HUES64 (cell line): ENCODE measurements at regions not wholly inside any gene's neighbourhood (a gene's known extent, or its start where the extent isn't known, plus 50 kb on each side); places are given as distances from the start of the nearest gene placed in this dataset.

Experiments used
- H3K27ac ChIP-seq: 2 replicates; pipeline ENCODE4 v1.7.0; 2013; ENCODE audit warnings: low read depth, low read length, inconsistent platforms
- H3K27me3 ChIP-seq: 2 replicates; pipeline ENCODE4 v1.6.1; 2013; ENCODE audit warnings: mild to moderate bottlenecking, low read length; ENCODE audit not compliant: insufficient read depth
- H3K36me3 ChIP-seq: 2 replicates; pipeline ENCODE4 v1.6.1; 2013; ENCODE audit warnings: mild to moderate bottlenecking, low read length; ENCODE audit not compliant: insufficient read depth
- H3K4me1 ChIP-seq: 2 replicates; pipeline ENCODE4 v1.6.1; 2013; ENCODE audit warnings: mild to moderate bottlenecking, low read length, moderate library complexity; ENCODE audit not compliant: insufficient read depth
- H3K4me3 ChIP-seq: 2 replicates; pipeline ENCODE4 v1.5.1; 2013; ENCODE audit warnings: mild to moderate bottlenecking, low read length, moderate library complexity
- H3K9ac ChIP-seq: 2 replicates; pipeline ENCODE4 v1.6.1; 2013; ENCODE audit warnings: mild to moderate bottlenecking, low read depth, low read length
- H3K9me3 ChIP-seq: 2 replicates; pipeline ENCODE4 v1.6.1; 2013; ENCODE audit warnings: low read depth, low read length; ENCODE audit not compliant: insufficient read depth
- WGBS: fragments of 150-250, 120-280 bp; methylation state at CpG from one replicate; pipeline ENCODE4 v1.1.7; 2013; ENCODE audit warnings: missing lambda C conversion rate; 5-methylcytosine and 5-hydroxymethylcytosine counted together

- WGBS: 77% methylated on average over 5 of the region's 5 CpGs
- Histone ChIP-seq H3K27me3 (no peaks in the 10 kb centered on the region), H3K36me3 (no peaks in the 10 kb centered on the region), H3K9me3 (peaks cover 12% of the 10 kb centered on the region; the same call in 1 of the 2 replicates), H3K4me1 (no peaks in the 10 kb centered on the region), H3K27ac (no peak overlapping the region), H3K9ac (no peak overlapping the region), H3K4me3 (no peak overlapping the region)
Observed at GRCh38 chr3:30302027-30302426, 304.4 kb upstream of the TGFBR2 start.

- 99% methylated on average over 2 of the region's 2 CpGs for WGBS
- no peaks in the 10 kb centered on the region for H3K27me3 ChIP-seq
- no peak overlapping the region for H3K9ac ChIP-seq
- H3K36me3 ChIP-seq: no peaks in the 10 kb centered on the region
- no peak overlapping the region for H3K4me3 ChIP-seq
- H3K4me1 ChIP-seq: no peaks in the 10 kb centered on the region
- no peak overlapping the region for H3K27ac ChIP-seq
- H3K9me3 ChIP-seq: peaks cover 12% of the 10 kb centered on the region; the same call in 1 of the 2 replicates
Observed at GRCh38 chr3:30303770-30304169, 302.6 kb upstream of the TGFBR2 start.

GRCh38 chr3:30305021-30305420 lies 301.4 kb upstream of the TGFBR2 start:
- peaks cover 12% of the 10 kb centered on the region; the same call in 1 of the 2 replicates for H3K9me3 ChIP-seq
- no peak overlapping the region for H3K27ac ChIP-seq
- no peak overlapping the region for H3K4me3 ChIP-seq
- 100% methylated on average over 2 of the region's 3 CpGs for WGBS
- H3K4me1 ChIP-seq: no peaks in the 10 kb centered on the region
- H3K9ac ChIP-seq: no peak overlapping the region
- H3K27me3 ChIP-seq: no peaks in the 10 kb centered on the region
- no peaks in the 10 kb centered on the region for H3K36me3 ChIP-seq

GRCh38 chr3:30306896-30307295 lies 299.5 kb upstream of the TGFBR2 start:
- H3K9ac ChIP-seq: no peak overlapping the region
- no peaks in the 10 kb centered on the region for H3K36me3 ChIP-seq
- no peaks in the 10 kb centered on the region for H3K4me1 ChIP-seq
- H3K27me3 ChIP-seq: no peaks in the 10 kb centered on the region
- WGBS: 97% methylated on average over 3 of the region's 3 CpGs
- no peak overlapping the region for H3K27ac ChIP-seq
- peaks cover 12% of the 10 kb centered on the region; the same call in 1 of the 2 replicates for H3K9me3 ChIP-seq
- no peak overlapping the region for H3K4me3 ChIP-seq

- H3K9ac ChIP-seq: no peak overlapping the region
- no peak overlapping the region for H3K4me3 ChIP-seq
- no peaks in the 10 kb centered on the region for H3K27me3 ChIP-seq
- no peaks in the 10 kb centered on the region for H3K4me1 ChIP-seq
- no peaks in the 10 kb centered on the region for H3K36me3 ChIP-seq
- H3K9me3 ChIP-seq: peaks cover 12% of the 10 kb centered on the region; the same call in 1 of the 2 replicates
- no peak overlapping the region for H3K27ac ChIP-seq
Observed at GRCh38 chr3:30307372-30307950, 298.9 kb upstream of the TGFBR2 start.

- no peaks in the 10 kb centered on the region for H3K36me3 ChIP-seq
- H3K27ac ChIP-seq: no peak overlapping the region
- H3K4me1 ChIP-seq: no peaks in the 10 kb centered on the region
- WGBS: 95% methylated on average over 1 of the region's 1 CpG
- no peak overlapping the region for H3K9ac ChIP-seq
- no peak overlapping the region for H3K4me3 ChIP-seq
- no peaks in the 10 kb centered on the region for H3K27me3 ChIP-seq
- peaks cover 12% of the 10 kb centered on the region; the same call in 1 of the 2 replicates for H3K9me3 ChIP-seq
Observed at GRCh38 chr3:30308131-30308530, 298.3 kb upstream of the TGFBR2 start.

- WGBS: 95% methylated on average over 2 of the region's 2 CpGs
- Histone ChIP-seq H3K4me3 (no peak overlapping the region), H3K4me1 (no peaks in the 10 kb centered on the region), H3K9ac (no peak overlapping the region), H3K27me3 (no peaks in the 10 kb centered on the region), H3K9me3 (no peaks in the 10 kb centered on the region), H3K27ac (no peak overlapping the region), H3K36me3 (no peaks in the 10 kb centered on the region)
Observed at GRCh38 chr3:30309961-30310954, 296.1 kb upstream of the TGFBR2 start.

- Histone ChIP-seq H3K36me3 (no peaks in the 10 kb centered on the region), H3K27ac (no peak overlapping the region), H3K9ac (no peak overlapping the region), H3K4me1 (no peaks in the 10 kb centered on the region), H3K9me3 (peaks cover 8% of the 10 kb centered on the region), H3K27me3 (no peaks in the 10 kb centered on the region), H3K4me3 (no peak overlapping the region)
- WGBS: 100% methylated on average over 4 of the region's 4 CpGs
Observed at GRCh38 chr3:30311781-30312180, 294.6 kb upstream of the TGFBR2 start.

GRCh38 chr3:30313840-30314239 lies 292.6 kb upstream of the TGFBR2 start:
- Histone ChIP-seq H3K36me3 (no peaks in the 10 kb centered on the region), H3K4me3 (no peak overlapping the region), H3K9ac (no peak overlapping the region), H3K27ac (no peak overlapping the region), H3K27me3 (no peaks in the 10 kb centered on the region), H3K4me1 (no peaks in the 10 kb centered on the region), H3K9me3 (peaks cover 14% of the 10 kb centered on the region)
- WGBS: 99% methylated on average over 2 of the region's 2 CpGs

GRCh38 chr3:30314757-30315325 lies 291.6 kb upstream of the TGFBR2 start:
- 93% methylated on average over 3 of the region's 3 CpGs for WGBS
- H3K27me3 ChIP-seq: no peaks in the 10 kb centered on the region
- H3K4me1 ChIP-seq: no peaks in the 10 kb centered on the region
- peaks cover 14% of the 10 kb centered on the region for H3K9me3 ChIP-seq
- no peak overlapping the region for H3K27ac ChIP-seq
- H3K9ac ChIP-seq: no peak overlapping the region
- no peak overlapping the region for H3K4me3 ChIP-seq
- H3K36me3 ChIP-seq: no peaks in the 10 kb centered on the region

- no peak overlapping the region for H3K27ac ChIP-seq
- H3K27me3 ChIP-seq: no peaks in the 10 kb centered on the region
- no peaks in the 10 kb centered on the region for H3K4me1 ChIP-seq
- no peak overlapping the region for H3K9ac ChIP-seq
- no peak overlapping the region for H3K4me3 ChIP-seq
- WGBS: 95% methylated on average over 3 of the region's 3 CpGs
- H3K36me3 ChIP-seq: no peaks in the 10 kb centered on the region
- H3K9me3 ChIP-seq: peaks cover 14% of the 10 kb centered on the region
Observed at GRCh38 chr3:30315447-30315846, 291.0 kb upstream of the TGFBR2 start.
